GM19372 (cell line): ENCODE measurements at regions not wholly inside any gene's neighbourhood (a gene's known extent, or its start where the extent isn't known, plus 50 kb on each side); places are given as distances from the start of the nearest gene placed in this dataset.

Source experiments
- ATAC-seq: cut with Tn5 transposase; IDR thresholded peaks from one replicate; pipeline ENCODE4 v1.9.1; 2021; ENCODE audit warnings: mild to moderate bottlenecking, low read depth, moderate library complexity; ENCODE audit not compliant: unreplicated experiment

DNA sequence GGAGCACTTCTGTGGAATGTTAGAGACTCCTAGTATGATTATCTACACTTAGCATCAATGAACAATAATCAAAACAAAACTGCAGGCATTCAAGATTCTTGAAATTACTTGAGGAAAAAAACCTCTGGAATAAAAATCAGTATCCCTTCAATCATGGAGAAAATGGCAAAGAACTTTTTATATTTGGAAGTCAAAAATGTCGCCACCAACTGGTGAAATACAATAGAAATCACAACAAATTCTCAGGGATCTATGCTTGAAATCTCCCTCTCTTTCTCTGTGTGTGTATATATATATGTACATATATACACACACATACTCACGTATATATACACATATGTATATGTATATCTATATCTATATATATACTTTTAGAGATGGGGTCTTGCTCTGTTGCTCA lies 378.9 kb upstream of the ALCAM start:
- ATAC-seq, result no peak

DNA sequence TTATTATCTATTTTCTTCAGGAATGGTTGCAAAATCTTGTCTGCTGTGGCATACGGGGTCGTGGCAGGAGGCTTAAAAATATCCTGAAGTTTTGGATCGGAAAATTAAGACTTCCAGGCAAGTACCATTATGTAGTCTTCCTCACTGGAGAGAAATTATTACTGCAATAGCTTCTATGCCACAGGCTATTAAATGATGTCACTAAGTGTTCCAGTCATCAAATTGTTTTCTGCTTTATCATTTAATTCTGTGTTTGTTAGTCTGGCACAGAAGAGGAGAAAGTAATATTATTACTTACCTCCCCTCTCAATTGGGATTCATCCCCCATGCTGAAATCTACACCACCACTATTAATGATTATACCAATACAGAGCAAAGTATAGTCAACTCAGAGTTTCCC lies 378.2 kb upstream of the ALCAM start:
- no peak for ATAC-seq

DNA sequence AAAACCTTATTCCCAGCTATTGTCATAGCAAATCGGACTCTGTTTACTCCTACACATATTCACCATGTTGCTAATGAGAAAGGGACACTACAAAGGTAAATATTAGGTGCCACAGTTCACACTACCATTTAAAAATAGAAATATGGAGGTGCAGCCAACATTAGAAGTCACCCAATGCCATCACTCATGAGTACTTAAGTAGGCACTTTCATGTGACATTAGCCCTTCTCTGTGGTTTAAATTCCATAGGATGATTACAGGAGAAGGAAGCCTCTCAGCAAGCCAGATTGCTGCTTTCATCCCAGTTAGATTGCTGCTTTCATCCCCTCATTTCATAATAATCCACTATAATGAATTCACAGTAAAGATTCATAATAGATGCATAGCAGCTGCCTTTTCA lies 376.8 kb upstream of the ALCAM start:
- ATAC-seq, result no peak

DNA sequence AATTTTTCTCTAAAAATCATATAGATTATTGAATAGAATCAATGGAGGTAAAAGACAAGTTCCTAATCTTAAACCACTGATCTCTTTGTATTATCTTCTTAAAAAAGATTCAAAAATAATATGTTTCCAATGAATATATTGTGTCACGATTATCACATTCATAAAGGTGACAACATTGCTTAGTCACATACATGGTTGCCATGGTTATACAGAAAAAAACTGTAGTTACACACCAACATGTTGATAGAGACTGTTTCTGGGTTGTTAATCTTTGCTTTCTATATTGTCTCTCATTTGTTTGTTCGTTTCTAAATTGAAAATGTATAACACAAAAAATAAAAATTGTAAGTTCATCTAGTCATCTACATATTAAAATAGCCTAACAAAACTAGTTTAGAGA lies 376.0 kb upstream of the ALCAM start:
- no peak for ATAC-seq

DNA sequence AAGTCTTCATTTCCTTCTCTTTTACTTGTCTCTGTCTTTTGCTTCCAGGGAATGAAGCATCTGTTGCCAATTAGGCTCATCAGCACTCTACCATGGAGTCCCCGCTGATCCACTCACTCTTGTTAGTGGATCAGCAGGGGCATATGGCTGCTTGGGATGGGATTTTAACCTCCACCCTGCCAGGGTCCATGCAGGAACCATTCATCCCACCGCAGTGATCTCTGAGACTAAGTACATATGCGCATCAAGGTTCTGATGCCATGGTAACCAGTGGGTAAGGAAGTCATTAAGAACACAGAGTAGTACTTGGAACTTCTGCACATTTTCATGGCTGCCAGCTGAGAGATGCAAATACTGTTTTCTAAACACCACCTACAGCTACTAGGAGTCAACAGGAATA lies 374.0 kb upstream of the ALCAM start:
- ATAC-seq, result no peak

DNA sequence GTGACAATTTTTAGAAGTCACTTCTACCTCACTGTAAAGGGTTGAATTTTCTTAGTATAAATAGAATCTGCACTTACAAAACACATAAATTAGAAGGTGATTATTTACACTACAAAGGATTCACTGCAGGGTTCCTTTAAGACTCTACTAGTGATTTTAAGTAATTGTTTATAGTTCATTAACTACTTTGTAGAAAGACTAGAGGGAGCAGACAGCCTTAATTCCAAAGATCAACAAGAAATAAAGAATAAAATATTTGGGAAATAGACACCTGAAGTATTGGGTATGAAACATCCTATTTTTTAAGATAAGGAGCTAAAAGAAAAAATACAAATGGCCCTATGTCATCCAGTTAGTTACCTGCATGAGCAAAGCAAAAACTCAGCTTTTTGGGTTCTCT lies 360.5 kb upstream of the ALCAM start:
- no peak for ATAC-seq

DNA sequence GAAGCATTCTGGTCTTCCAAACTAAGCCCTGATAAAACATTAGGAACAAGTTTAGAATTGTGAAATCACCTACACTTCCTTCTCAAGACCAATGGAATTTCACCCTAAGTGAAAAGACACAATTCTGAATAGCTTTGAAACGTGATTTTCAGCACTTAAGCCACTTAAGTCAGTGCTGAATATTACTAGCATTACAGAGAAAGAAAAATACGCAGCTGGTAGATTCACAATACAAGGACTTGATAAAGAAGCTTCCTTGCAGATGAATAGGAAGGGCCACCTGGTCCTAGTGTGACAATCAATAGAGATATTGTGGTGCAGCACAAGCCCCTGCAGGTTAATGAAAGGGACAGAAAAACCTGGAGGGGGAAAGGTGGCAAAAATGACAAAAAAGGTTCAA lies 353.1 kb upstream of the ALCAM start:
- no peak for ATAC-seq

DNA sequence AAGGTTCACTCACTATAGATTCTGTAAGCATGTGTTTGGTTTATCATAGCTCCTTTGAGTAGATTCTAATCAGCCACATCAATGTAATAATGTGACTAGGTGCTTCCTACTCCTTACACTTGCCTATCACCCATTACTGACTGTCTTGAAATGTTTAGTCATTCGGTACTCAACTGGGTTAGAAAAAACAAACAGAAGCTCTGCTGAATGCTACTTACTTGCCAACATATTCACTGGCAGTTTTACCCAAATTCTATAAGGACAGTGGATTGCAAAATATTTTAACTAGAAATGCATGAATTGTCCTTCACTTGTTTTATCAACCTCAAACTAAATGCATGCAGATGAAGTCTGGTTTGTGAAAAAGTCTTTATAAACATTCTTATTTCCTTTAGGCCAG lies 352.1 kb upstream of the ALCAM start:
- no peak for ATAC-seq

DNA sequence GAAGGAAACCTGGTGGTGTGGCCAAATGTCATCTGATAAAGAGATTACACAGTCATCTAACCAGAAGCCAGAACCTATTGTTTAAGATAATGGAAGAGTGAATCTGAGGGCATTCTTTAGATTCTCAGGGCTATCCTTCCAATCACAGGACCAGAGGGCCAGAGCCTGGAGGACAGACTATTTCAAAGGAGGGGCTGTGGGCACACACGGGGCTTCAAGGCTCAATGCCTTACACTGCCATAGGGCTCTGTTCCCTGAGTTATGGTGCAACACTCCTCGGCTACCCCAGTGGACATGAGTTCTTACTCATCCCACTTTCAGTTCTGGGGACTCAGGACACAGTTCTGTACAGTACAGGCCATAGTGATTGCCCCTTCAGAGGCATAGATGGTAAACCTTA lies 343.9 kb upstream of the ALCAM start:
- no peak for ATAC-seq

DNA sequence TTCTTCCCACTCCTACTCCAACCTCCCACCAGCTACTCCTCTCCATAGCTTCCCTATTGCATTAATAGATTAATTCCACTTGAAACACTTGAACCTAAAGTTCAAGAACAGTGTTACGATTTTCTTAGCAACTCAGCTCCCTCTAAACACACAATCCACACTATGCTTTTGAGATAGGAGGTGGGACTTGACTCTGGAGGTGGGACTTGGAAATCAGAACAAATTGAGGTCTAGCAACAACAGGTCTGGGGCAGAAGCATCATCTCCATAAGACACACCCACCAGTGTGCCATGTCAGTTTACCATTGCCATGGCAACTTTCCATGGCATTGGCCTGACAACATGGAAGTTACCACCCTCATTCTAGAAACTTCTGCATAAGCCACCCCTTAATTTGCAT lies 336.5 kb upstream of the ALCAM start:
- ATAC-seq, result no peak

DNA sequence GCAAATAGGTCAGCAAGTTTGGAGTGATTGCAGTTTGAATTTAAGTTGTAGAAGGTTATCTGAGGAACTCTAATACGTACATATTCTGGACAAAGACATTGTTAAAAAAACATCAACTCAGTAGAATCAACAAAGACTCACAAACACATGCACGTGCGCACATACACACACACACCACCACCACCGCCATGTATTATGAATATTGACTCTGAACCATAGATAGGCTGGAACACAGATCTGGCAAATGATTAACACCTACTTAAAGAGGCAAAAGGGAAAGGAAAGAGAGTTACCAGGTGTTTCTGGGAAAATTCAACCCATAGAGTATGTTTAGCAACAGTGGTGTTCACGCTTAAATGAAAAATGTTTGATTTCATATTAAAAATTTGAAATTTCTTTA lies 334.2 kb upstream of the ALCAM start:
- ATAC-seq, result no peak

DNA sequence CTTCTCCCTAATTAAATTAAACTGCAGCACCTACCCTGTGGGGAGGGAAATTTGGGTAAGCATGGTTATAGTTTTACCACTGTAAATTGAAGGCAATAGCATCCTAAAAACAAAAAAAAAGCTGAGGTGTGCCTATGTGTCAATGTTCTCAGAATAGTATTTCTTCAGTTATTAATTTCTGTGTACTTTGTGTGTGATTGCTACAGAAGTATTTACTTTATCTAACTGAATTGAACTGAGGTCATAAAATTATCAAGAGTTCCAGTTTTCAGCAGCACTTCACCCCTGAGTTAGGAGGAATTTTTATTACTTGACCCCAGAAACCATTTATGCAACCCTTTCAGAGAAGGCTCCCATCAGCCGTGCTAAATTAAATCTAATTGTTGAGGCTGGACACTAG lies 333.6 kb upstream of the ALCAM start:
- no peak for ATAC-seq

DNA sequence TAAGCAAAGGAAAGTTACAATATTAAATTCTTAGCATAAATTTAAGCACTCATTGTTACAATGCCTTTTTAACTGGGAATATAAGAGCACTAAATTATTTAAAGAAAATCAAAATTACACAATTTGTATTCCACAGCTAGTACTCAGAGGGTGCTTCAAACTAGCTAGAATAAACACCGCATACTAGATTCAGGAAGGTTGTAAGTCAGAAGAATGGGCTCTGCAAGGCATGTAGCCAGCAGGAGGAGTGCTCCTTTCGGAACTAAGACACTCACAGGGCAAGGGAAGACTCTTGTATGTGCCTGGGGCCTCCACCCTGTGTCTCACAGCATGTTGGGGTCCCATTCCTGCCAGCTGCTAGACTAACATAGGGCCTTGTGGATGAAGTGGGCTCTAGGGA lies 327.7 kb upstream of the ALCAM start:
- ATAC-seq, result no peak

DNA sequence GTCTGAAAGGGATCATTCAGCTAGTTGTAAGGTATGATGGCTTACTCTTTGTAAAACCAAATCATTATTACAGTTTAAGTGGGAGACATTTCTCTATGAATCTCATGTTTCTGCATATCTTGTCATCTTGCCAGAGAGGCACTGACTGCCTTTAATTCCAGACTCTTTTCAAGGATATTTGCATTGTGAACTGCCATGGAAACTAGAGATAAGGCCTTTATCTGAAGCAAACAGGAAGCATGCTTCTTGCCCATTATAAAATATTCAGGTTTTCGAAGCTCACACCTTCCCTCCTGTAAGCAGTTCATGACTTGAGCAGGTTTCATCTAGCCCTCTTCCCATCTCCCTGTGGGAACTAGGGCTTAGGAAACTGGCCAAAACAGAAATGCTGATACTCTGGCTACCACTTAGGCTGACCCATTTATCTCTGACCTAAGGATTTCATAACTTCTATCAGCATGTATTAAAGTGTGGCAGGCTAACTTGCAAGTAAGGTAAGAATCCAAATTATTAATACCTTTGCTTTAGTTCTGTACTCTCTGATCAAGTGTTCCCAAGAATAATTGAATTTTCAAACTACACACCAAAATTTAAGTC lies 326.6 kb upstream of the ALCAM start:
- ATAC-seq, result no peak

DNA sequence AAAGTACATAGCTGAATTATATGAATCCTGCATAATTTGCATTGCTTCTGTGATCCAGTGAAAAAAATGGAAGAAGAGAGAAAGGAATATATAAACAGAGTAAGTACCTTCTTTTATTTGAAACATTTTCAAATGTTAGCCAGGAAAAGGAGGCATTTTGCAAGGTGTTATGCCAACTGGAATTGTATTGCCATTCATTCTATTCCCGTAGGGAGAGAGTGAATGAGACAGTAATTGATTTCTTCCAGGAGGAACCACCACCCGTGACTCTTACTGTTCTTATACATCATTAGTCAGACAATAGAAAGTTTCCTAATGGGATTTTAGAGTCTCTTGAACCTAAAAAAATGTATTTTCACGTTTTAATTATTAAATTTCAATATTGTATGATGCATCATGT lies 324.1 kb upstream of the ALCAM start:
- ATAC-seq, result no peak

DNA sequence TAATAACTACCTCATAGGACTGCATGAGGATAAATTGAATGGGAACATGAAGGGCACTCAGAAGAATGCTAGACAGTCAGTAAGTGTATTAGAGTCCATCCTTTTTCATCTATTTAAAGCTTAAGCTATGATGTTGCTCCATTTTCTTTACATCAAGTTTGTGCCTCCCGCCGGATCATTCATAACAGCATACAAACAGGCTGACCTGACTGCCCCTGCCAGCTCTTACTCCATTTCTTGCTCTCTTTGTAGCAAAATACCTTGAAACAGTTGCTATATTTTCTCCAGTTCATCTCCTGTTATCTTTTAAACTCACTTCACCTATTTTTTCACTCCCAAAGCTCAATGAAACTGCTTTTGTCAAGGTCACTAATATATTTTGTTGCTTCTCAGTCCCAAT lies 315.6 kb upstream of the ALCAM start:
- ATAC-seq, result no peak

DNA sequence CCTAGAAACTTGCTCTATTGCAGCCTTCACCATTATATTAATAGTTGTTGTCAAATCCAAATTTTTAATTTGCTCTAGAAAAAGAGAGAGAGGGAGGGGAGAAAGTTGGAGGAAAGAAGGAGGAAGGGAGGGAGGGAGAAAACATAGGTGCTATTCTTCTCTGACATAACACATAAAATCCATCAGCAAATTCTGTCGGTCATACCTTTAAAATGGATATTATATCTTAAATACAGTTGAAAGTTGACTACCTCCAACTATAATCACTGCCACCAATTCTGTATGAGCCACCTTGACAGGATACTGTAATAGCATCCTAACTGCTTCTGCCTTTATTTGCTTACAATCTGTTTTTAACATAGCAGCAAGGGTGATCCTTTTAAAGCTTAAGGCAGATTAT lies 314.7 kb upstream of the ALCAM start:
- no peak for ATAC-seq

DNA sequence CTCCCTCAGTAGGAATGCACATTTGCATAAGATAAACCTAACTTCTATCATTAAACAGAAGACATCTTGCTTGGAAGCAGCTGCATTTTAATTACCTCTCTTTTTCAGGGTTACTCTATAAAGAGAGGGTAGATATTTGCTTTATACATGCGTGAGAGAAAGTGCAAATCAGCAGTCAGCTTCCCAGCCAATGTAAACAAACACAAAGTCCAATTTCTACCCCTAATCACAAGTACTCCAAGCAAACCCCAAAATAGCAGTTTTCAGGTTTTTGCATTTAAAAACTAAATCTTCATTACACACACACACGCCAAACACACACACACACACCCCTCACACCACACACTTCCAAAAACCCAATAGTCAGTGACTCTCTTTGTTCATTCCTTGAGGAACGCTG lies 303.9 kb upstream of the ALCAM start:
- no peak for ATAC-seq

DNA sequence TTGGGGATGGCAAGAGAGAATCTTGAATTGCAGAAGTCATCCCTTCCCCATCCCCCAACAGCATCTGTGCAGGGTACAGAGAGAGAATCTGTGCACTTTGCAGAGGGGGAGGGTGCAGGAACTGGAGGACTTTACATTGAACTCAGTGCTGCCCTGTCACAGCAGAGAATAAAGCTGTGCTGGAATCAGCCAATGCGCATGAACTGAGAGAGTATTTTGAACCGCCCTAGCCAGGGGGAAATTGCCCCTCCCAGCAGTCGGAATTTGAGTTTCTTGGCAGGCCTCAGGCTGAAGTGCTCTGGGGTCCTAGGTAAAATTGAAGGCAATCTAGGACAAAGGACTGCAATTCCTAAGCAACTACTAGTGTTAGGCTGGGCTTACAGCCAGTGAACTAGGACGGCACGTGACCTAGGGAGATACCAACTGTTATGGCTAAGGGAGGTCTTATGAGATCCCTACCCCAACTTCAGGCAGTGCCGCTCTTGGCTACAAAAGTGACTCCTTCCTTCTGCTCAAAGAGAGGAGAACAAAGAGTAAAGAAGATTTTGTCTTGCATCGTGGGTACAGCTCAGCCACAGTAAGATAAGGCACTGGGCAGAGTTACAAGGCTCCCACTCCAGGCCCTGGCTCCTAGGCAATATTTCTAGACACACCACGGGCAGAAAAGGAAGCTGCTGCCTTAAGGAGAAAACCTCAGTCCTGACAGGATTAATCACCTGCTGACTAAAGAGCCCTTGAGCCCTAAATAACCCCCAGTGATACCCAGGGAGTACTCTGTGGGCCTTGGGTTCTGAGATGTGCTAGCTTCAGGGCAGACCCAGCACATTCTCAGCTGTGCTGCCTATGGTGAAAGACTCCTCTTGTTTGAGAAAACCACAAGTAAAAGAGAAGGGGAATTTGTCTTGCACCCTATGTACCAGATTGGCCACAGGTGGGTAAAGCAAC lies 300.5 kb upstream of the ALCAM start:
- ATAC-seq, result no peak

DNA sequence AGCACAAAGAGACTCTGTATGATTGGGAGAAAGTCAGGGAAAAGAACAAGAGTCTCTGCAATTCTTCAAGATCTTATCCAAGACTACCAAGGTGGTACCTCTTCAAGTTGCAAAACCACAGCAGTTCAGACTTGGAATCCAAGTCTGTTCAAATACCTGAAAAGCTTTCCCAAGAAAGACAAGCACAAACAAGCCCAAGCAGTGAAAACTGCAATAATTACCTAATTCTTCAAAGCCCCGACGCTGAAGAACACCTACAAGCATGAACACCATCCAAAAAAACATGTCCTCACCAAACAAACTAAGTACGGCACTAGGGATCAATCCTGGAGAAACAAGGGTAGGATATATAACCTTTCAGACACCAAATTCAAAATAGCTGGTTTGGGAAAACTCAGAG lies 299.3 kb upstream of the ALCAM start:
- ATAC-seq, result no peak

DNA sequence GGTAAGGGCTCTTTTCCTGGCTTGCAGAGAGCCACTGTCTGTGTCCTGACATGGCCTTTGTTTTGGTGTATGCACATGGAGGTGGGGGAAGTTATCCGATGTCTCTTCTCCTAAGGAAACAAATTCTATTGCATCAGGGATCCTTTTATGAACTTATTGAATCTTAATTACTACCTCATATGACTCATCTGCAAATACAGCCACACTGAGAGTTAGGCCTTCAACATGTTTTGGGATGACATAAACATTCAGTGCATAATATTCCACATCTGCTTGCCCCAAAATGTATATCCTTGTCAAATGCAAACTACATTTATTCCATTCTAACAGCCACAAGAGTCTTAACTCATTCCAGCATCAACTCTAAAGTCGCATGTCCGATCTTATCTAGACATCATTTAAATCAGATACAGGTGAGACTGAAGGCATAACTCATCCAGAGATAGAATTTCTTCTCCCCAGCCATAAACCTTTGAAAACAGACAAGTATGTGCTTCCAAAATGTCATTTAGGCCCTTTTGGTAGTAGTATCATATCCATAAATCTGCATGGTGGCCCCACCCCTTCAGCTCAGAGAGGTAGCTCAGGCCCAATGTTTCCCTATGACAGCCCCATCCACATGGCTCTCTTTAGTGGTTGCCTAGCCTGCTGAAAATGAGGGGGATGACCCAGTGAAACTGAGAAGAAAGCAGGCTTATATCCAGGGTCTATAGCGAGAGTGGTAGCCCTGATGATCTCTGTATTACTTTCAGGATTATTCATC lies 289.5 kb upstream of the ALCAM start:
- no peak for ATAC-seq

DNA sequence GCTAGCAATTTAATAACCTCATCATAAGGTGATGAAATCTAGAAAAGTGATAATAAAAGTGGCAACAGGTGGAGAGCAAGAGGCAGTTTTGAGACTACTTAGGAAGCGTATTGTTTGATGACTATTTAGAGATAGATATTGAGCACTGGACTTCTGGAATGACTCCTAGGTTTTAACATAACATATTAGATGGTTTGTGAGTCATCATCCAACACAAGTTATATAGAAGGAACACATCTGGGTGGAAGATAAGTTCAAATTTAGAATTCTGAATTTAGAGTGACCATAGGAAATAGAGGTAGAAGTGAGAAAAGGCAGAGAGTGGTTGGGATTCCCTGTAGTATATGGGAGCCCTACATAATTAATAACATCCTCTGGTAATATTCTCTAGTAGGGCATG lies 282.8 kb upstream of the ALCAM start:
- no peak for ATAC-seq
